AG08396 (cell line): ENCODE measurements at regions not wholly inside any gene's neighbourhood (a gene's known extent, or its start where the extent isn't known, plus 50 kb on each side); places are given as distances from the start of the nearest gene placed in this dataset.

Experiments used
- DNase-seq: peaks from one replicate; pipeline ENCODE4 v3.0.0; 2012; ENCODE audit warnings: low spot score, mixed read lengths

GRCh38 chr1:234718496-234719453 lies 108.8 kb upstream of the IRF2BP2 start:
- DNase-seq = no peak

GRCh38 chr1:234716908-234717375 lies 107.0 kb upstream of the IRF2BP2 start:
- DNase-seq = no peak

DNA sequence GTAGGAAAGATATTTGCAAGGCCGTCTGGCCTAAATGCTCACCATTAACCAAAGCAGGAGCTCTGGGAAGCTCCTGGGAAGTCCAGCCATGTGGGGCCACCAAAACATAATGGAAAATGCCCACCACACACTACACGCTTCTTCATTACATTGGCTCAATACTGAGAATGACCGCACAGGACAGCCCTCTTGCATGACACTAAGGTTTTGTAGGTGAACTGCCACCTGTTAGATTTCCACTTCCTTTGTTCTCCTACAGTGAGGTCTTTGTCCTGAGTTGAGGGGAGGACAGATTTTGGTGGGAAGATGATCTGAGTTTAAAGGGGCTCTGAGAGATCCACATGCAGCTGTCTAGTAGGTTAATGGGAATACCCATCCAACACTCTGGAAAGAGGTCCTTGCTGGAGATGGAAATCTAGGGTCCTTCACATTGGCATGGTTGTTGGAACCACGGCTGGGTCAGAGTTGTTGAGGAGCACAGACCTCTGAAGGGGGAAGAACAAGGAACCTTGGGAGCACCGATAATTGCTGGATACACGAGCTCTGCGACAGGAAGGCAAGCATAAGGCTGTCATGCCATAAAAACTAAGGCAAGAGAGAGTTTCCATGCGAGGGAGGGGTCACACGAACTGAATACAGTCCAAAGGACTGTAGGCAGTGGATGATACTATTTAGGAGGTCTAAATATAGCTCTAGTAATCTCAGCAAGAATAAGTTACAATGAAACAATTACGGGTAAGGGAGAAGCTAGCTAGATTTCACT lies 105.5 kb upstream of the IRF2BP2 start:
- no peak for DNase-seq

DNA sequence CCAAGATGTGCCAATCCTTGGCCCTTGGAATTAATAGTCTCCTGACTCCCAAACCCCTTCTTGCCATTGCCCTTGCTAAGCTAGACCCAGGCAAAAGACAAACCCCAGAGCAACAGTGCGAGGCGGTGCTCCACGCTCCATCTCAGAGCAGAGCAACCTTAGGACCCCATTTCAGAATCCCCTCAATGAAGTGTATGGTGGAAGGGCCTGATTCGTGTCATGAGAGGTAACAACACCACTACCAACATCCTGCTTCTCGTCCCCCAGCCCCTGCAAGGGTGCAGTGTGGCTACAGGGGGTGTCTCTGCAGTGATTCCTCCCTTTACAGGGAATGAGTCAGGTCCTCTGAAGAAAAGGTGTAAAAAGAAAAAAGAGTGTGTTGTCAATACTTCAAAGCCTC lies 103.9 kb upstream of the IRF2BP2 start:
- no peak for DNase-seq

- no peak for DNase-seq
Observed at GRCh38 chr1:234713440-234713839, 103.5 kb upstream of the IRF2BP2 start.

GRCh38 chr1:234712891-234713305 lies 102.9 kb upstream of the IRF2BP2 start:
- DNase-seq = no peak

DNA sequence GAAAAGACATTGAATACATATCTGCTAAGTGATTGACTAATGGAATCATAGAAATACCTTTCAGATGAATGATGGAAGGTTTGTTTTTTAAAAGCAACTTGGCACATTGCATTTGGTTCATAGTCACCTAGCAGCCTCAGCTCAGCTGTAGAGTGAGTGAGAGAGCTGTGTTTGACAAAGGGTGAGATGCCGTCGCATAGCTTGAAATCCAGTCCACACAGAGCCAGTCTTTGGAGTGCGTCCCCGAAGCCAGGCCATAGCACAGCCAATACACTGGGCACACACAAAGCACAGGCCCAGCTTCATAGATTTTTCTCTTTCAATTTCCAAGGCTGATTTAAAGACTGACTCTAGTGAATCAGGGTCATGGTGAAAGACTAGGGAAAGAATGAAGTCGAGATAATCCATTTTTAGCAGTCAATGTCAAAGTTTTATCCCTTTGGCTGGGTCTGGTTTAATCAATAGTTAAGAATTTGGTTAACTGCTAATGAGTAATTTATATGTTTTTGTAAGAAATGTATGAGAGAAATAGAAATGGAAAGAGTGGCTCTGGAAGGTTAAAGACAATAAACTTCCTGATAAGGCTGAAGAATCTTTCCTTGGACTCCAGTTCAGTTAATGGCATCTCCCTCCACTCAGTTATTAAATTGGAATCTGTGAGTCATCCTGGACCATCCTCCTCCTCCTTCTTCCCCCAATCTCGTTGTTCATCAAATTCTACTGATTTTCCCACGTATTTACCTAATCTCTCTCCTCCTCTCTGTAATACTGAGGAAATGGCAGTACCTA lies 101.2 kb upstream of the IRF2BP2 start:
- DNase-seq = no peak

- no peak for DNase-seq
Observed at GRCh38 chr1:234710381-234710780, 100.4 kb upstream of the IRF2BP2 start.

GRCh38 chr1:234709473-234710228 lies 99.7 kb upstream of the IRF2BP2 start:
- DNase-seq = no peak

DNA sequence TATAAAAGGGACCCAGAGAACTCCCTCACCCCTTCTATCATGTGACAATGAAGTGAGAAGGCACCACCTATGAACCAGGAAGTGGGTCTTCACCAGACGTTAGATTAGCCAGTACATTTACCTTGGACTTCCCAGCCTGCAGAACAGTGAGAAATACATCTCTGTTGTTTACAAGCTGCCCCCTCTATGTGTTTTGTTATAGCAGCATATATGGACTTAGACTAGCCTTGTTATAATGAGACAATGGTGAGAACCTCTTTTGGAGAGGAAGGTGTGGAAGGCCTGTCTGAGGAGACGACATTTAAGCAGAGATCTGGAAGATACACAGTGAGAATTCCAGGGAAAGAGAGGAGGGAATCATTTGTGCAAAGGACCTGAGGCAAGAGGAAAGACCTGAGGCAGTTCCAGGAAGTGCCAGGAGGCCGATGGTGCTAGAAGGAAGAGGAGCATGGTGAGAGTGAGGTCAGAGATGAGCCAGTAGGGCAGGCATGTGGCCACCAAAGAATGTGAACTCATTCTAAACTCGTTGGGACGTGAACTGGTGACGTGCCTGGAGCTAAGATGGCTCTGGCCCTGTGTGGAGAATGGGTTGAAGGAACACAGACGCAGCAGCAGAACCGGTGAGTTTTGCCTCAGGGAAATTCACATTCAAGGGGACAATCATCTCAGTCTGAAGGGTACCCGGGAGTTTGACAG lies 98.9 kb upstream of the IRF2BP2 start:
- DNase-seq = no peak

DNA sequence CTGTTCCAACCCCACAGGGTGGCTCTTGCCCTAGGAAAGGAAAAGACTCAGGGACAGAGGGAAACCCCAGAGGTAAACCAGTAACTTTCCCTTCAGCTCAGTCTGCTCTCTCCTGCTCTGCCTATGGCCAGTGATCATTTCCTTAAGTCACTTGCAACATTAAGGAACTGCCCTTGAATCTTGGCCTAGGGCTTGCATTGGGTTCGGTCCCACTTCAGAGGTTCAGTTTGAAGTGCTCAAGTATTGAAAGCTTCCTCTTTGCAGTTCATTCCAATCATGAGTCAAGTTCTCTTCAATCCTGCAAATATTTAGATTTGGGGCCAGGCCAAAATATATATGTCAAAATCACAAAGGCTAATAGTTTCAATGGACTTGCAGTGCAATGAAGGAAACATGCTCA lies 97.7 kb upstream of the IRF2BP2 start:
- DNase-seq = no peak

DNA sequence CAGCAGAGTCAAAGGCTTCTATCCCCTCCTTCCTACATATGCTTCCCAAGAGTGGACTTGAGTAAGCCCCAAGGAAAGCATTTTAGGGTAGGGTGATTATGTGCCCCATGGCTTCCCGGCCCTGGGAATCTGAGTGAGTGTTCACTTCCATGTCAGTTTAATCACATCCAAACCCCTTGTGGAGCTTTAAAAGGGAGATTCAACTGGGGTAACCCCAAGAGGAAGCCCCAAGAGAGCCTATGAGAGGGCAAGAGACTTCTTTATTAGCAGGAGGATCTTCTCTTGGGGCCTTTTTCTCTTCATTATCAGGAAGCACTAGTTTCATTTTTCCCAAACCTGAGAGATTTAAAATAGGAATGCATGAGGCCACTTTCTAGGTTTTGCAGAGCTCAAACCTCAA lies 97.0 kb upstream of the IRF2BP2 start:
- DNase-seq = no peak

DNA sequence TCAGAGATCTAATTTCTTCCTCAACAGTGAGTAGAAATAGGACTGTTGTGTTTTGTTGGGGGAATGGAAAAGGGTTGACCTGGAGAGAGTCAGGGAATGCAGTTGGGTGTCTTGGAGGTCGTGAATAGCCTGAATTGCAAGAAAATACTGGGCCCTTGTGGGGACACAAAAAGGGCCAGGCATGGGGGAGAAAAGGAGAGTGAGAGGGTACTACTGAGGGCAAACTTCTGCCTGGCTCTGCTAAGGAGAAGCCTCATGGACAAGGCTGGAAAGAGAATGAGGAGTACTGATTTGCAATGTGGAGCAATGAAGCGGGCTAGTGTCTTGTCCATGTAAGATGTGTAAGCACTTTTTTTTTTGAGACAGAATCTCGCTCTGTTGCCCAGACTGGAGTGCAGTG lies 96.2 kb upstream of the IRF2BP2 start:
- no peak for DNase-seq

DNA sequence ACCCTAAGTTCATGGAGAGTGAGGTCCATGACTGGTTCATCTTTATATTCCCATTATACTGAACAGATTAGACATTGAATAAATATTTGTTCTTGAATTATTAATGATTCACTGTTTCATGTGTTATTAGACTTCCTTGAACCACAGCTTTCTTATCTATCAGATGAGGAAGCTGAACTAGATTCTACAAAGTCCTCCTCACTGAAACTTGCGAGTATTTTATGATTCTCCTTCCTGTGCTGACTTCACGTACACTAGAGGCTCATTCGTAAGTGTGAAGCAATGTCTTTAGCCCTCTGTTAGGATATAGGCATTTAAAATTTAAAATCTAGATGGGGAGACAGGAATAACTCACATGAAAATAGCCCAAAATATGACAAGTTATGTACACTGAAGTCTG lies 95.6 kb upstream of the IRF2BP2 start:
- DNase-seq = no peak

DNA sequence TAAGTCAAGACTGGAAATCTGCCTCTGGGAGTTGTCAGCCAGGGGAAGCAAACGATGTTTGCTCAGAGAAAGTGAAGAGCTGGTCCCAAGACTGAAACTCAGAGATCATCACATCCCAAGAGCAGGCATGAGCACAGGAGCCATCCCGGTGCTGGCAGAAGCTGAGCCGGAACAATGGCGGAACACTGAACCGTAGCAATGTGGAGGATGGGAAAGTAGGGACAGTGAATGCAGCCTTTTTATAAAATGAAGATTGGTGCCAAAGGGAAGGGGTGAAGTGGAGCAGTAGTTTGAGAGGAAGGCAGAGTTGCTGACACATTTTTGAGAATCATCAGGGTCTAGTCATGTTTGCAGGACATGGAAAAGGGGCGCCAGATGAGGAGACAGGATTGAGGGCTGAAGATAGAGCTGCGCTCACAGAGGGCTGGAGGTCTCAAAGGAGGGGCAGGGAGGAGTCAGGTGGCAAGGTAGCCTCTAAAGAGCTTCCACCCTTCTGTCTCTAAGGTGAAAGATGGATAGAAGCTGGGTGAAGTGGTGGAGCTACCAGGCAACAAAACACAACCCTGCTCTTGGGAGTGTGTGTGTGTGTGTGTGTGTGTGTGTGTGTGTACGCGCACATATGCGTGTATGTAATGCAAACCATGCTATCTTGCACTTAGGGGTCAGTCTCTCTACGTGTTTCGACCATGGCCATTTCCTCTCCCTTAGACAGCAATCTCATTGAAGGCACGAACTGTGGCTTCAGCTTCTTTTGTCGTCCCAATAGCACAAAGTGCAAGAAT lies 94.3 kb upstream of the IRF2BP2 start:
- DNase-seq = no peak

DNA sequence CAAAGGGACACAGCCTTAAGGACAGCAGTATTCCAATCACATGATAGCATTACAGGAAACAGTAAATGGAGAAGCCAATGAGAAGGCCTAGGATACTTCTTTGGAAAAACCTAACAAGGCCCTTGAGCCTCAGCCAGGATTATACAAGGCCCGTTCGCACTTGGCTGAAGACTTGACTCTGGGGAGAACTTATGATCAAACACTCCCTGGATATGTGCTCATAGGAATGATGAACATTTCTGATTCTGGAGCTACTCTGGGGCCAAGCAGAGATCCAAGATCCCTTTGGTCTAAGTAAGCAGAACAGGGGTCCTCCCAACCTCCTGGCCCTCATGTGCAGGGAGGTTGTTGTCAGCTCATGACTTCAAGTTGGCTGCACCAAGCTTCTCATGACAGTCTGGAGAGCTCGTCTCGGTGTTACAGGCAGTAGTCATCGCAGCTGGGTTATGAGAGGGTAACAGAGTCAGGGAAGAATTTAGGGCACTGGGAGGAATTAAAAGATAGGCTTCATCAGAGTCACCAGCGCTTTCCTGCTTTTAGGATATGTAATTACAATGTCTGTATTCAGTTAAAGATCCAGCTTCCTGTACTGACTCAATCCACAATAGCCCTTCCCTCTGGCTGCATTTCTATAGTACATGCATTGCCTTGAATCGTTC lies 92.5 kb upstream of the IRF2BP2 start:
- no peak for DNase-seq

GRCh38 chr1:234701737-234702341 lies 91.9 kb upstream of the IRF2BP2 start:
- no peak for DNase-seq

DNA sequence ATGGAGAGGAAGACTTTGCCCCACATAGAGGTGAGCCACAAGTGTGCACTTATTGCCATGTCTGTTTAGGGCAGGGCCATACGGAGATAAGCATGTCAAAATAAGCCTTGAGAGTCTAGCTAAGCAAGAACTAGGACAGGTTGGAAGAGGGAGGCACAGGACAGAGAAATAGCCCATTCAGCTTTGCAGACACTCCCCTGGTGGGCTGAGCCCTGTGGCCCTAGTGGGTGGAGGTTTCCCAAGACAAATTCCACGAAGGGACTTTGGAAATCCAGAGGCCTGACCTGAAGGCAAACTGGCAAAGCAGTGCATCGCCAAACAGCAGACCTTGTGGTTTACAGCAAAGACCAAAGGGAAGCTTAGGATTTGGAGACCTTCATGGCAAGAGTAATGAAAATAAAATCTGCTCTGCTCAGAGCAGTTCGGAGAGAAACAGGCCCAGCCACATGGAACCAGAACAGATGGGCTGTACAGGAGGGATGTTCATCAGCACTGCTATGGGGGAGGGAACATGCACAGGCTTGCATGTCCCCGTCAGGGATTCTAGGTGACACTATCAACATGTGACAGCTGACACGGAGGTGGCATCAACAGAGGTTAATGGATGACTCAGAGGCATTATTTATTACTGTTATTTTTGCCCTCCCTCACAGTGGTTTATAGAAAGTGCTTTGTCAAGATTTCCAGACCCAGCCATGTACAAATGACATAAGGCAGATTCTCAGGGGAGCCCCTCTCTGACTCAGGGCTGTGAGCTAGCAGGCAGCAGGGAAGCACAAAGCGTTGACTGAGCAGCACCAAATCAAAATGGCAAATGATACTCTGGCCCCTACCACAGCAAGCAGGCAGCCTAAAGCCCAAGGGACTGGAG lies 90.1 kb upstream of the IRF2BP2 start:
- DNase-seq = peak; percentile 45
